Erythroblast (primary cell): ENCODE measurements at regions not wholly inside any gene's neighbourhood (a gene's known extent, or its start where the extent isn't known, plus 50 kb on each side); places are given as distances from the start of the nearest gene placed in this dataset.
"Not testable (repeated sequence)": the region's sequence is repeated elsewhere in the genome, so short reads cannot be mapped to it uniquely, and the experiment has no call there.

Experiments used
- DNase-seq, 2 experiments: peaks; one replicate each; lab custom pipeline; 2025; lab: John Stamatoyannopoulos, UW
- GATA1 ChIP-seq: IDR thresholded peaks from 2 replicates; pipeline ENCODE4 v1.6.1; 2011; ENCODE audit warnings: low read depth, mild to moderate bottlenecking, control low read depth, low read length, moderate library complexity
- POLR2A ChIP-seq: IDR thresholded peaks from 2 replicates; pipeline ENCODE4 v1.6.1; 2011; ENCODE audit warnings: mild to moderate bottlenecking, low read length

DNA sequence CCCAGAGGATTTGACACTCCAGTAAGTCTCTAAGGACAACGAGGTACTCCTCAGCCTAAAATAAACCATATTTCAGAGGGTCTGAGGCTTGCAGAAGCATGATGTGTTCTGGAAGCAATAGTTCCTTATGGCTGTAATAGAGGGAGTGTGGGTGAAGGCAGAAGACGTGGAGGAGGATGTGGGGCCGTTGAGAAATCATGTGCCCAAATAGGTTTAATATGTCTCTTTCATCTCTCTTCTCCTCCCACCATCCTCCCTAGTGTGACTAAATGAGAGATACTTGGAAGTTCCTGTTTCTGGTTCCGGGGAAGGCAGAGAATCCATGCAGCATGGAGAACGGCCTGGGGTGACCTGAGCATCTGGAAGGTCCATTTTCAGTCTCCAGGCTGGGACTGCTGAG lies 174.0 kb upstream of the RSPO3 start:
- TF ChIP-seq POLR2A (no peak), GATA1 (no peak)
- no peak for DNase-seq

DNA sequence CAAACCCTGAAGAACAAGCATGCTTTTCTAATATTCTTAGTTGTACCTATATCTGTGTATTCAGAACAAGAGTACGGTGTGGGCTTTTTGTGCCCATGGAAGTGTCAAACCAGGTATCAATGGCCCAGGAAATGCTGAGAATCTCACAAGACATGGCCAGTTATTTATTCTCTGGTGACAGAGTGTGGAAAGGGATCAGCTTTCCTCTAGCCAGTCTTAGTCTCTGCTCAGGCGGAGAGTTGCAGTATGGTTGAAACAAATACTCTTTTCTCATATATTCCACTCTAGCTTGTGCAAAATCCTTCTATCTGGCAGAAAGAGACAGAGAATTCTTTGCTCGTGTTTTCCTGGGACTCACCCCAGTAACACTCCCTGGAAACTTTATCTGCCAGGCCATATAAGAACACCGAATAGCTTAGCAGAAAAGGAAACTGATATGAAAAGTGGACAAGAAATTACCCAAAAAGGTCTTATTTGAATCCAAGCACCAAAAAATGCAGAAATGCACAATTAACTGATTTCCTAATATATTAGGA lies 173.3 kb upstream of the RSPO3 start:
- no peak for DNase-seq
- no peak for TF ChIP-seq POLR2A
- TF ChIP-seq GATA1: no peak

DNA sequence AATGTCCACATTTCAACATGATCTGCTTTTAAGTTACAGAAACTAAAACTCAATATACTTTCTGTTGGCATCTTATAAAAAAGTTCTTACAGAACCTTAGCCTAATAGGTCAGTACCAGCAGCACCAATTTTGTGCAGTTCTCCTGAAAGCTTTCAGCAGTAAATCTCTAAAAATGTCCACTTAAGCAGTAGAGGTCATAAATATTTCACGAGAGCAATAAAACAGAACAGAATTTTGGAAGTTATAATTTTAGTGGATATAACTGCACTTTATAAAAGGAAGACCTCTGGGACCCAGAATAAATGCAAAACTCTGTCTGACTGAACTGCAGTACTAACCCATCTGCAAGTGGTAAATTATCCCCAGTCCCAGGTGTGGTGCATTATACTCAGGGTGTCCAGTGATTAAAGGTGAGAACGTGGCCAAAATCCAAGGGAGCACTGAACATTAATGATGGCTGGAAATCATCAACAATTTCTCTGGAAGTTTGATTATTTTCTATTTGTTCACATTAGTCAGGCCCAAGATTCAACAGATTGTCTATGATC lies 172.6 kb upstream of the RSPO3 start:
- no peak for DNase-seq
- TF ChIP-seq GATA1 (no peak), POLR2A (no peak)

DNA sequence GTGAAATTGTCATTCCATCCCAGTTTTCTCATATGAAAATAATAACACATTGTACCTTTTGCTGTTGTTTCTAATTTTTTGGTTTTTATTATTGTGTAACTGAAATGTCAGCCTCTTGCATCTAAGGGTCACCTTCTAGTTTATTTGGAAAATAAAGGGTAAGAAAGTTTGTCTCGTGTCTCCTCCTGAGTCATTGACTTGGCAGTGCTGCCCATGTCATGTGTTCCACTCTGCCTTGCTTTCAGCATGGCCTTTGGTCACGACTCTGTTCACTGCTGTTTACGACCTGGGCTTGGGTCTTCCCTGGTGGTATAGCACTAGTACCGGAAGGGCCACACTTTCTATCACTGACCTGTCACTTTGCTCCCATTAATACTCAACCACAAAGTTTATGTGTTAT lies 171.4 kb upstream of the RSPO3 start:
- no peak for DNase-seq
- no peak for TF ChIP-seq POLR2A
- no peak for TF ChIP-seq GATA1

DNA sequence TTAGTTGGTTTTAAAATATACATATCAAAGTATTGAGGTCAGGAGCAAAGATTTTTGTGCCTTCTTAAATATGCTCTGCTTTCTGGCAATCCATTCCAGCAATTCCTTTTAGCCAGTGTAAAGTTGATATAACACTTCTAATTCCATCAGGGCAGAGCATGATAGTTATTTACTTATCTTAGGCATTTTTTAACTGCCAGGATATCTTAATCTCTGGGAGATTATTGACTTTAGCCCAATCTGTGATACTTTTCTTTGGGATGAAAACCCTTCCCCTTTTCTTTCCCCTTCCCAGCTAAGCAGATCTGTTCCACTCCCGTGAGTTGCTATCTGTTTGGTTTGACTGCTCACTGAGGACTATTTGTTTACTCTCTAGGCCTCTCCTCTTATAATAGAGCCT lies 168.7 kb upstream of the RSPO3 start:
- TF ChIP-seq POLR2A (no peak), GATA1 (no peak)
- no peak for DNase-seq

DNA sequence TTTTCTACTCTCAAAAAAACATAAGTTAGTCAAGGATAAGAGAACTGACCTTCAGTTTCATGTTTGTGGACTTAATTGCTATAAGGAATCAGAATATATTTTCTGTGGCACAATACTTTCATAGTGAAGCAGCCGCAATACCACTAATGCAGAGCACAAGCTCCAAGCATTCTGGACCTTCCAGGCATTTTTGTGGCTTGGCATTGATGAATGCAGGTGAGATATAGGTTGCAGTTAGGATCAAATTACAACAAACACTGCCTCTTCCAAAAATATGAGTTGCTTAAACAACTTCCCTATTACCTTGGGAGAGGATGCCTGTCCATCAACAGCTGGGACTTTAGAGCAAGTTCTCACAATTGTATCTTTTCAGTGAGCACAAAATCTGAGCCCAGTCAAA lies 162.8 kb upstream of the RSPO3 start:
- DNase-seq: no peak
- TF ChIP-seq POLR2A: no peak
- no peak for TF ChIP-seq GATA1

DNA sequence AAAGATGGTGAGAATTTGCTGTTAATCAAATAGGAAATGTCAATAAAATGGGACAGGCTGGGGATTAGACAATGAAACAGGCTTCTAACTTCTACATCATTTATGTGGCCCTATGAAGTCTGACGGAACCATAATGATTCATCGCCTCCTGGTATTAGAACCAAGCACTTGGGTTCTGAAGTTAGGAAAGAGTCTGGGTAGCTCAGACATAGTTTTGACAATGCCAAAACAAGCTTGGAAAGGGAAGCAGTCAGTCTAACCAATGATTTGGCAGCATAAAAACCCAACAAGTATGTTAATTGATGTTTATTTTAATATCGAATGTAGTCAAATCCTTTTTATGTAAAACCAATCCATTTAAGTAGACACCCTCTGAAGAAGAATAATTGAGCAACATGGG lies 160.8 kb upstream of the RSPO3 start:
- TF ChIP-seq POLR2A (no peak), GATA1 (no peak)
- no peak for DNase-seq

DNA sequence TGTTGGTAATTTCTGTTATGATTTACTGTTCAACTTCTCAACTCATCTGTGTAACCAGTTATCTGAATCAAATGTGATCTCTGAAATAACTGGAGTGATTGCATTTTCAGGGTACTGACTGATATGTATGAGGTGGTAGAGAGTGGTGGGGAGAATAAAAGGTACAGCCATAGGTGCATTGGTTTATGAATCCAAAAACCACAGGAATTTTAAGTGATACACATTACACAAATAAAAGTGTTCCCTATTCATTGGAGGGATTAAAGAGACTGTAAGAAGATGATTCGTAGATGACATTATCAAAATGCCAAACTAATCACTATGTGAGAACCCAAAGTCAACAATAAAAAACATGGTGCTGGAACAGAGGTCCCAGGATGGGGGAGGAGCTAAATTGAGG lies 158.7 kb upstream of the RSPO3 start:
- no peak for DNase-seq
- no peak for TF ChIP-seq GATA1
- no peak for TF ChIP-seq POLR2A

DNA sequence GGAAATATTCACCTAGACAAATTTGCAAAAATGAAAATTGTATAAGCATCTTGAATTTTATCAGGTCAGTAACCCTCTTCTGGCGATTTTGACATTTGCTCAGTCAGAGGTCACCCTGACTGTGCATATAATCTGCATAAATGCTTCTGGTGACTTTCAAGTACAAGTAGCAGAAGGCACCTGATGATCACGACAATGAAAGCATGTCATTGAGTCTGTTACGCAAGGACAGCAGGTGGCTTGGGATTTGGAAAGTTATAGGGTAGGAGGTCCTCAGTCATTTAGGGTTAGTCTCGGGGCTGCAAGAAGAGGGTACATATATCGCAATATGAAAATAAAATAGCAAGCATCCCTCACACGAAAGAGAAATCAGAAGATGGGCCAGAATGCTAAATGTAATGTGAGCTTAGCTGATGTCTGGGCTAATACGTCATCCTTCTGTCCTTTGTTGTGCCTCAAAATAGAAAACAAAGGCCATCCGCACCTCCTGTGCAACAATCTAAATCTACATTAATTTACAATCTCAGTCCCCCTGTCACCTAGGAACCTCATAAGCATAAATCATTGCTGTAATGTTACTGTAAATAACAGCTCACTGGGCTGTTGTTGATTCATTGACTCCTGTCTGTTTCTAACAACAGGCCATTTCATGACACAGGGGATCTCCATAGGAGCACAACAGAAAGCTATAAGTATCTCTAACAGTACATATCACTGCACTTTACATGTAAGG lies 155.2 kb upstream of the RSPO3 start:
- no peak for DNase-seq
- TF ChIP-seq GATA1 (no peak), POLR2A (no peak)

DNA sequence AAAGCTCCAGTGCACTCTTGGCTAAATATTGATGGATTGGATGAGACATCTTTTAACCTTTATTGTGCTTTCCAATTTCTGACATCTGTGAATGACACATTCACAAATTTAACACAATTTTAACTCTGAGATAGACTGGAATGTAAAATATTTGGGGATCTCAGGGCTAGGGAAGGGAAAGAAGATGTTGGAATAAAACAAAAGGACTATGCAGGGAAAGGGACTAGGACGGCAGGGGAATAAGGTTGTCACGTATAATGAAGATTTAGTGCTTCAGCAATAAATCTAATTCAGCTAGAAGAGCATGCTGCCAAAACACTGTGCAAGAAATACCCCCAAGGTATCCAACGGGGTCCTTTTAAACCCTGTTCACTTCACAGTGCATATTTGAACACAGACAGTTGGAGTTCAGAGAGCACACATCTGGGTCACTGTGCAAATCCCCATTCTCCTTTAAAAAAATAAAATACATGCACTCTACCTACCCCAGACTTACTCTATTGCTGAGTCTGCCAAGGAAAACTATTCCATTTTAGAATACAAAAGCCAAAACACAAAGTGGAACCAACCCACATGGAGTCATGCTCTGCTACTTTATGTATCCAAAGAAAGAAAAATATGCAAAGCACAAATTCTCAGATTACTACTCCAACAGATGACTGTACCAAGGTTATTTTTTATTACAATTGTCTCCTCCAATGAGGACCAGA lies 151.0 kb upstream of the RSPO3 start:
- TF ChIP-seq GATA1 (no peak), POLR2A (no peak)

DNA sequence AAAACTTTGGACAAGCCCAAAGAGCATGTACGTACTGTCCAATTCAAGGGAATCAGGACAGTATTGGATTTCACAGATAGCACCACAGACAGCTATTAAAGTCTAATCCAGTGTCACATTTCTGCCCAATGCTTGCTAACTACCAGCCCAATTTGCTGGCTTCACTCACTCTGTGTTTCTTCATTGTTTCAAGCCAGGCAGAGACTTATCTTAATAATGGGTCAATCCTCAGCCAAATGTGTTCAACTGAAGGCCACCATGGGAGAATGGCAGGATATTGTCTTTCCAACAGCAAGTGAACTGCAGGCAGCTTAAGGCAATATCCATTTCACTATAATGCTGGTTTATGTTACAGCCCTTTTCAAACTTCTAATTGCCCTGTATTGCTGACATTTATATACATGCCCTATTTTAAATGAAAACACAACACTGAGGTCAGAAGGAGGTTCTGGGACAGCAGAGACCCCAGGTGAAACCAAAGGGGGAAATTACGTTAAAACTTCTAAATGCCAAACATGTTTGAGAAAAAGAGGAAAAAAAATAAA lies 142.1 kb upstream of the RSPO3 start:
- TF ChIP-seq GATA1: no peak
- no peak for TF ChIP-seq POLR2A
- no peak for DNase-seq

More for the DNA sequence above, 151.0 kb upstream of the RSPO3 start:
- DNase-seq: no peak

DNA sequence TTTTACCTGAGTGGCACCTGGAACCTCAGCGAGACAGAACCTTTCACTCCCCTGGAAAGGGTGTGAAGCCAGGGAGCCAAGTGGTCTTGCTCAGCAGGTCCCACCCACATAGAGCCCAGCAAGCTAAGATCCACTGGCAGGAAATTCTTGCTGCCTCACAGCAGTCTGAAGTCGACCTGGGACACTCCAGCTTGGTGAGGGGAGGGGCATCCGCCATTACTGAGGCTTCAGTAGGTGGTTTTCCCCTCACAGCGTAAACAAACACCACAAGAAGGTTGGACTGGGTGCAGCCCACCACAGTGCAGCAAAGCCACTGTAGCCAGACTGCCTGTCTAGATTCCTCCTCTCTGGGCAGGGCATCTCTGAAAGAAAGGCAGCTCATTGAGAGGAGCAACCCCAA lies 134.7 kb upstream of the RSPO3 start:
- TF ChIP-seq GATA1: no peak
- no peak for TF ChIP-seq POLR2A
- DNase-seq: no peak

DNA sequence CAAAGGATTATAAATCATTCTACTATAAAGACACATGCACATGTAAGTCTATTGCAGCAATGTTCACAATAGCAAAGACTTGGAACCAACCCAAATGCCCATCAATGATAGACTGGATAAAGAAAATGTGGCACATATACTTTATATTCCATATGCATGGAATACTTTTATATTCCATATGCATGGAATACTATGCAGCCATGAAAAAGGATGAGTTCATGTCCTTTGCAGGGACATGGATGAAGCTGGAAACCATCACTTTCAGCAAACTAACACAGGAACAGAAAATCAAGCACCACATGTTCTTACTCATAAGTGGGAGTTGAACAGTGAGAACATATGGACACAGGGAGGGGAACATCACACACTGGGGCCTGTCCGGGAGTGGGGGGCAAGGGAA lies 130.3 kb upstream of the RSPO3 start:
- DNase-seq: not testable (repeated sequence)

DNA sequence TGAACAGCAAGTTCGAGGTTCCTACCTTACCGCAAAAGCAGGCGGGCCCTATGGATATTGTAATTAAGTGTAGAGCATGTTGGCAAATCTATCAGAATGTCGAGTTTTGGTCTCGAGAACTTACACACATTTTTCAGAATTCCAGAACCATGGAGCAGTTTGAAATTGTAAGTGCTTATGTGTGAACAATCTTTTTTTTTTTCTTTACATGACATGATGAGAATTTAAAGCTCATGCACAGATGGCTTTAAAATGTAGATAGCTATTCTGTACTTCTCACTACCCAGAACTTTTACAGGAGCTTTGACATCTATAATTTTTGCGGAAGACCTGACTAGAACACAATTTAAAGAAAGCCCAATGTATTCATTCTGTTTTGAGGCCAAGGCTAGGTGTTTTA lies 117.8 kb upstream of the RSPO3 start:
- DNase-seq: no peak
- TF ChIP-seq POLR2A (no peak), GATA1 (no peak)
